Activated CD4-positive, alpha-beta T cell treated with anti-CD3 and anti-CD28 coated beads, Interleukin-2, amount 10 ng/mL, durations not matched to agents 7 days and 5 days (primary cell): ENCODE measurements at regions not wholly inside any gene's neighbourhood (a gene's known extent, or its start where the extent isn't known, plus 50 kb on each side); places are given as distances from the start of the nearest gene placed in this dataset.

Experiments
- CTCF ChIA-PET: fragments of 350-600 bp; sonication (Branson Sonifier 250); formaldehyde crosslinking; loops from one replicate; lab custom pipeline; 2021; ENCODE audit warnings: antibody characterized with exemption; lab: Charles Lee
- POLR2A ChIA-PET: fragments of 350-600 bp; sonication (Branson Sonifier 250); formaldehyde crosslinking; loops from one replicate; lab custom pipeline; 2021; ENCODE audit warnings: antibody characterized with exemption; lab: Charles Lee
- DNase-seq: peaks from one replicate; pipeline ENCODE4 v3.0.0-alpha.2; 2020
- H3K27ac Mint-ChIP-seq: one replicate; pipeline ENCODE4 v1.8.0; 2021; ENCODE audit warnings: mild to moderate bottlenecking, moderate library complexity, mixed read lengths
- H3K27me3 Mint-ChIP-seq: one replicate; pipeline ENCODE4 v1.8.0; 2021; ENCODE audit warnings: mixed read lengths
- H3K36me3 Mint-ChIP-seq: one replicate; pipeline ENCODE4 v1.8.0; 2021; ENCODE audit warnings: low read depth, mixed read lengths
- H3K4me1 Mint-ChIP-seq: one replicate; pipeline ENCODE4 v1.8.0; 2021; ENCODE audit warnings: mixed read lengths
- H3K4me3 Mint-ChIP-seq: one replicate; pipeline ENCODE4 v1.8.0; 2021; ENCODE audit warnings: mild to moderate bottlenecking, moderate library complexity, mixed read lengths
- H3K9me3 Mint-ChIP-seq: one replicate; pipeline ENCODE4 v1.8.0; 2021; ENCODE audit warnings: mixed read lengths

GRCh38 chr11:91174734-91175133 lies 951.9 kb upstream of the CHORDC1 start:
- no peaks in the 10 kb centered on the region for H3K27me3 Mint-ChIP-seq
- H3K4me3 Mint-ChIP-seq = no peak overlapping the region
- H3K36me3 Mint-ChIP-seq = no peaks in the 10 kb centered on the region
- ChIA-PET POLR2A (no interaction called here), CTCF (no interaction called here)
- H3K27ac Mint-ChIP-seq = no peak overlapping the region
- no peaks in the 10 kb centered on the region for H3K4me1 Mint-ChIP-seq
- no peak for DNase-seq
- peaks cover 3% of the 10 kb centered on the region for H3K9me3 Mint-ChIP-seq

- no peak overlapping the region for H3K27ac Mint-ChIP-seq
- H3K27me3 Mint-ChIP-seq = no peaks in the 10 kb centered on the region
- DNase-seq = no peak
- CTCF ChIA-PET = no interaction called here
- H3K36me3 Mint-ChIP-seq = no peaks in the 10 kb centered on the region
- POLR2A ChIA-PET = no interaction called here
- no peak overlapping the region for H3K4me3 Mint-ChIP-seq
- H3K4me1 Mint-ChIP-seq = no peaks in the 10 kb centered on the region
- peaks cover 3% of the 10 kb centered on the region for H3K9me3 Mint-ChIP-seq
Measured at GRCh38 chr11:91174193-91174592, 951.3 kb upstream of the CHORDC1 start.

GRCh38 chr11:91173701-91174100 lies 950.9 kb upstream of the CHORDC1 start:
- Mint-ChIP-seq H3K27me3 (no peaks in the 10 kb centered on the region), H3K4me3 (no peak overlapping the region), H3K9me3 (peaks cover 3% of the 10 kb centered on the region), H3K4me1 (no peaks in the 10 kb centered on the region), H3K36me3 (no peaks in the 10 kb centered on the region), H3K27ac (no peak overlapping the region)
- CTCF ChIA-PET = interaction anchor here (0.6 kb wide), 1 partner anchor 446 kb away, joined by 3 read pairs; no protein-coding TSS in a partner anchor
- no peak for DNase-seq
- POLR2A ChIA-PET = no interaction called here

DNA sequence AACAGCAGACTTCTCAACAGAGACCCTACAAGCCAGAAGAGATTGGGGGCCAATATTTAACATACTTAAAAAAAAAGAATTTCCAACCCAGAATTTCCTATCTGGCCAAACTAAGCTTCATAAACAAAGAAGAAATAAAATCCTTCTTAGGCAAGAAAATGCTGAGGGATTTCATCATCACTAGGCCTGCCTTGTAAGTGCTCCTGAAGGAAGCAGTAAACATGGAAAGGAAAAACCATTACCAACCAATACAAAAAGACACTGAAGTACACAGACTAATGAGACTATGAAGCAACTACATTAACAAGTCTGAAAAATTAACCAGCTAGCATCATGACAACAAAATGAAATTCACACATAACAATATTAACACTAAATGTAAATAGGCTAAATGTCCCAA lies 947.9 kb upstream of the CHORDC1 start:
- POLR2A ChIA-PET = no interaction called here

GRCh38 chr11:91164452-91164822 lies 941.6 kb upstream of the CHORDC1 start:
- no peak for DNase-seq
- no peak overlapping the region for H3K27ac Mint-ChIP-seq
- H3K4me3 Mint-ChIP-seq = no peak overlapping the region
- no peaks in the 10 kb centered on the region for H3K27me3 Mint-ChIP-seq
- POLR2A ChIA-PET = no interaction called here
- H3K9me3 Mint-ChIP-seq = no peaks in the 10 kb centered on the region
- CTCF ChIA-PET = no interaction called here
- H3K36me3 Mint-ChIP-seq = no peaks in the 10 kb centered on the region
- no peaks in the 10 kb centered on the region for H3K4me1 Mint-ChIP-seq

More for the DNA sequence above, 947.9 kb upstream of the CHORDC1 start:
- CTCF ChIA-PET = no interaction called here
- peaks cover under 1% of the 10 kb centered on the region for H3K9me3 Mint-ChIP-seq
- H3K36me3 Mint-ChIP-seq = no peaks in the 10 kb centered on the region
- H3K4me1 Mint-ChIP-seq = no peaks in the 10 kb centered on the region
- no peak for DNase-seq
- H3K27ac Mint-ChIP-seq = no peak overlapping the region
- H3K27me3 Mint-ChIP-seq = no peaks in the 10 kb centered on the region
- H3K4me3 Mint-ChIP-seq = no peak overlapping the region

DNA sequence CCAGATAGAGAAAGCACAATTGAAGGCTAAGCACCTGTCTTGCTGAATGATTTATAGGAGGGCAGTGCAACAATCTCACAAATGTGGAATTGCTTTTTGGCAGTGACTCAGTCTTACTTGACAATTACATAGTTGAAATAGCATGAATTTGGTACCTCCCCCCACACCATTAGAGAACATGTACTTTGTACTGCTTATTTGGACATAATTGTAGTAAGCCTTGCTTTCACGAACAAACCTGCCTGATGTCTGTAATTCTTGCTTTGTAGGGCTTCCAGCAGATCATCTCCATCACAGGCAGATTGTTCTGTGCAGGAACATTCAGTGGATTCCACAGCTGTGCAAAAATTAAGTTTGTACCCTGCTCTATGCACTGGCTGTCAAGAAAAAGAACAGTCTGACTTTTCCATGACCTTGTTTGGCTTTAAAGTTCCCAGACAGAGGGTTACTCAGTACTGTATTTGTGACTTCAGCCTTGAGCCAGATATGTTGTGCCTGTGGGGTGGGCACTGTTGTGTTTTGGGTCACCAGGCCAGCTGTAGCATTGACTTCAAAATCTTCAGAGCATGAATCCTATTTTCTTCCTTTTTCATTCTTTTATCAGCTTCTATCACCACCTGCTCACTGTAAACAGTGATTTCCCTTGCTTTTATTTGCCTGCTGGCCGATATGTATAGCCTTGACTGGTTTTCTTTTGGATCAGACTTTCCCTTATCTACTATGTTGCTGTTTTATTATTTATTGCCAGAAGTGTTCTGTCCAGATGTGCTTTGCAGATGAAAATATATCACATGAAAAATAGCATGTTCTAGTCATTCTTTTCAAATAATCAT lies 941.0 kb upstream of the CHORDC1 start:
- H3K27me3 Mint-ChIP-seq = no peaks in the 10 kb centered on the region
- ChIA-PET POLR2A (no interaction called here), CTCF (no interaction called here)
- H3K36me3 Mint-ChIP-seq = no peaks in the 10 kb centered on the region
- H3K4me3 Mint-ChIP-seq = no peak overlapping the region
- no peak for DNase-seq
- no peak overlapping the region for H3K27ac Mint-ChIP-seq
- H3K4me1 Mint-ChIP-seq = no peaks in the 10 kb centered on the region
- H3K9me3 Mint-ChIP-seq = no peaks in the 10 kb centered on the region

- POLR2A ChIA-PET = no interaction called here
Measured at GRCh38 chr11:91160661-91161060, 937.8 kb upstream of the CHORDC1 start.

DNA sequence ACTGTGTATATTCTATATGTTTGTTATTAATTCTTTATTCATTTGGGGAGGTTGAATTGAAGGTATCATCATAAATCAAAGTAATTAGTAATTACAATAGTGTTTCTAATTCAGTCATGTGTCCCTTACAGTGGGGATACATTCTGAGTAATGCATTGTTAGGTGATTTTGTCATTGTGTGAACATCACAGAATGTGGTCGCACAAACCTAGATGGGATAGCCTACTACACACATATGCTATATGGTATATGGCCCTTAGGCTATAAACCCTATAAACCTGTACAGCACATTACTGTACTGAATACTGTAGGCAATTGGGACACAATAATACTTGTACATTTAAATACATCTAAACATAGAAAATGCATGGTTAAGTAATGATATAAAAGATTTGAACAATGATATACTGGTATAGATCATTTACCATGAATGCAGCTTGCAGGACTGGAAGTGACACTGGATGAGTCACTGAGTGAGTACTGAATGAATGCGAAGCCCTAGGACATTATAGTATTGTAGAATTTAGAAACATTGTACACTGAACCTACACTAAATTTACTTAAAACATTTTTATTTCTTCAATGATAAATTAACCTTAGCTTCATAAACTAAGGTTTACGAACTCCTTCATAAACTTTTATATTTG lies 936.2 kb upstream of the CHORDC1 start:
- Mint-ChIP-seq H3K4me3 (no peak overlapping the region), H3K36me3 (no peaks in the 10 kb centered on the region), H3K9me3 (no peaks in the 10 kb centered on the region), H3K27ac (no peak overlapping the region), H3K4me1 (no peaks in the 10 kb centered on the region), H3K27me3 (no peaks in the 10 kb centered on the region)
- ChIA-PET CTCF (no interaction called here), POLR2A (no interaction called here)
- no peak for DNase-seq

More at GRCh38 chr11:91160661-91161060, 937.8 kb upstream of the CHORDC1 start:
- no peak for DNase-seq
- no peaks in the 10 kb centered on the region for H3K27me3 Mint-ChIP-seq
- no peaks in the 10 kb centered on the region for H3K9me3 Mint-ChIP-seq
- no peaks in the 10 kb centered on the region for H3K4me1 Mint-ChIP-seq
- H3K27ac Mint-ChIP-seq = no peak overlapping the region
- H3K4me3 Mint-ChIP-seq = no peak overlapping the region
- no peaks in the 10 kb centered on the region for H3K36me3 Mint-ChIP-seq
- CTCF ChIA-PET = no interaction called here

DNA sequence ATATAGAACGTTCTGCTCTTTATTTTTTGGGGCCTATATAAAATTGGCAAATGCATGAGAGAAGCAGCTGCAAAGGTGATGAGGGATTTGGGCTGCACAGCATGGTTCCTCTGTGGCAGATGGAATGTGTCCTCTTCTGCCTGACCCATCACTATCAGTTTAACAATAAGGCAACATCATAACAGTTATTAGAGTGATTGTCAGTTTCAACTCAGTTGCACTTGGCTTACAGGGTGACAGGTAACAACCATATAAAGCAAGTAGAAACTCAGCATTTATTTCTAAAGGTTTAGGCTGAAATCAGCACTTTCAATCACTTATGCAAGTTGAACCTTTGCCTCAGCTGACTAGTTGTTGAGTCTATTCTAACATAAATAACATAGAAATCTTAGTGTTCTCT lies 935.4 kb upstream of the CHORDC1 start:
- ChIA-PET CTCF (no interaction called here), POLR2A (no interaction called here)
- Mint-ChIP-seq H3K27me3 (no peaks in the 10 kb centered on the region), H3K9me3 (peaks cover 4% of the 10 kb centered on the region), H3K4me1 (no peaks in the 10 kb centered on the region), H3K27ac (no peak overlapping the region), H3K4me3 (no peak overlapping the region), H3K36me3 (no peaks in the 10 kb centered on the region)
- no peak for DNase-seq

GRCh38 chr11:91156041-91156440 lies 933.2 kb upstream of the CHORDC1 start:
- Mint-ChIP-seq H3K4me1 (no peaks in the 10 kb centered on the region), H3K27ac (no peak overlapping the region), H3K36me3 (no peaks in the 10 kb centered on the region), H3K9me3 (peaks cover 8% of the 10 kb centered on the region), H3K27me3 (no peaks in the 10 kb centered on the region), H3K4me3 (no peak overlapping the region)
- DNase-seq = no peak
- ChIA-PET CTCF (no interaction called here), POLR2A (no interaction called here)

DNA sequence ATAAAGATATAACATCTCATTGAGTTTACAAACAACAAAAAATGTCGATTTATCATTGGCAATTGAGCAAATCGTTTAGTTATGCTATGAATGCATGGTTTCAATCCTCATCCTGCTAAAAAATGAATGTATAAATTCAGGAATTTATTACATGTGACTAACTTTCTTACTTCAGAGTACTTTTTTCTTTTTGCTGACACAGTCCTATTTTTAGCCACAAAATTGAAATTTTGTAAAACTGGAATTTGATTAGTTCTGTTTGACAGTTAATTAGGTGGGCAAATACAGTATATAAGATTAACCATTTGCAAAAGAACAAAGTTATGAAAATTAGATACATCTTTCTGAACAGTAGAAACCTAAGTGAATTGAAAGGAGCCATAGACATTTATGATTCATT lies 925.0 kb upstream of the CHORDC1 start:
- Mint-ChIP-seq H3K4me3 (no peak overlapping the region), H3K9me3 (peaks cover 9% of the 10 kb centered on the region), H3K4me1 (no peaks in the 10 kb centered on the region), H3K27ac (no peak overlapping the region), H3K36me3 (no peaks in the 10 kb centered on the region), H3K27me3 (no peaks in the 10 kb centered on the region)
- ChIA-PET POLR2A (no interaction called here), CTCF (no interaction called here)
- DNase-seq = no peak

- POLR2A ChIA-PET = no interaction called here
- H3K9me3 Mint-ChIP-seq = peaks cover 7% of the 10 kb centered on the region
- no peaks in the 10 kb centered on the region for H3K4me1 Mint-ChIP-seq
- H3K4me3 Mint-ChIP-seq = no peak overlapping the region
- CTCF ChIA-PET = no interaction called here
- H3K27me3 Mint-ChIP-seq = no peaks in the 10 kb centered on the region
- H3K36me3 Mint-ChIP-seq = no peaks in the 10 kb centered on the region
- DNase-seq = no peak
- no peak overlapping the region for H3K27ac Mint-ChIP-seq
Measured at GRCh38 chr11:91141655-91142054, 918.8 kb upstream of the CHORDC1 start.

DNA sequence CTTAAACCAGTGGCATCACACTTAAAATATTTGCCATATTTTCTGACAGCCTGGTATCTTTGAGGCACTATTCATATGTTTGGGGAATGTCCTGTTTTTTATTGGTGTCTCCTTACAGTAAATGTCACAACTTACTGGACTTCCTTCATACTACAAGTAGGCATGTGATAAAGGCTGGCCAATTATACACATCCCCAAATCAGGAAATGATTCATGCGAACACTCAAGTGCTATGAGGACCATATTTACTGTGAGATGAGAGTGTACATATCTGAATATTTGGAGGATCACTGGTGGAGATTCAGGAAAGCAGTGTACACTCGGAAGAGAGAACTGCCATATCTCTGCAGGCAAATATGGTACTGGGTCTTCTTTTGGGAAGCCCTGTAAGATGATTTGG lies 913.8 kb upstream of the CHORDC1 start:
- Mint-ChIP-seq H3K9me3 (peaks cover 5% of the 10 kb centered on the region), H3K4me3 (no peak overlapping the region), H3K36me3 (no peaks in the 10 kb centered on the region), H3K27ac (no peak overlapping the region), H3K27me3 (no peaks in the 10 kb centered on the region), H3K4me1 (no peaks in the 10 kb centered on the region)
- DNase-seq = no peak
- CTCF ChIA-PET = no interaction called here
- POLR2A ChIA-PET = no interaction called here
